CD14-positive monocyte (primary cell): ENCODE measurements at regions not wholly inside any gene's neighbourhood (a gene's known extent, or its start where the extent isn't known, plus 50 kb on each side); places are given as distances from the start of the nearest gene placed in this dataset.
A peak's percentile ranks its signal among the peaks of the same experiment; 100 is the strongest.

Source experiments
- DNase-seq, 3 donors: peaks; one replicate each; pipeline ENCODE4 v3.0.0-alpha.2; 2011 to 2022
- H2AFZ ChIP-seq: 2 replicates; pipeline ENCODE4 v1.6.0; 2012; ENCODE audit warnings: mild to moderate bottlenecking, low read depth, low read length, inconsistent platforms; ENCODE audit not compliant: insufficient read depth, poor library complexity, severe bottlenecking
- H3K27ac ChIP-seq, 2 donors: 1 replicate in 1 of 2; 2 replicates in 1 of 2; pipeline ENCODE4 v1.5.1; 2012 to 2013; ENCODE audit warnings: low read length in 2 of 2, control low read depth in 1 of 2, inconsistent platforms in 1 of 2, low read depth in 1 of 2, mild to moderate bottlenecking in 1 of 2
- H3K27me3 ChIP-seq, 2 donors: one replicate each; pipeline versions ENCODE4 v1.6.0 to v1.6.1; 2011 to 2013; ENCODE audit warnings: low read length in 2 of 2; ENCODE audit not compliant: control insufficient read depth in 2 of 2, insufficient read depth in 2 of 2
- H3K36me3 ChIP-seq, 2 donors: replicated peaks in 1 of 2; 1 replicate in 1 of 2; 2 replicates in 1 of 2; pipeline versions ENCODE4 v1.5.1 to v1.6.1; 2012 to 2013; ENCODE audit warnings: low read length in 2 of 2, control low read depth in 1 of 2, inconsistent platforms in 1 of 2, mild to moderate bottlenecking in 1 of 2; ENCODE audit not compliant: insufficient read depth in 2 of 2, control insufficient read depth in 1 of 2
- H3K4me1 ChIP-seq, 2 donors: 1 replicate in 1 of 2; 2 replicates in 1 of 2; pipeline versions ENCODE4 v1.5.1 to v1.6.1; 2012 to 2013; ENCODE audit warnings: low read length in 2 of 2, control low read depth in 1 of 2, inconsistent platforms in 1 of 2, mild to moderate bottlenecking in 1 of 2, moderate library complexity in 1 of 2; ENCODE audit not compliant: insufficient read depth in 2 of 2, control insufficient read depth in 1 of 2
- H3K4me2 ChIP-seq: replicated peaks from 2 replicates; pipeline ENCODE3; 2012; ENCODE audit warnings: low read length, moderate library complexity, mild to moderate bottlenecking; ENCODE audit not compliant: poor library complexity, severe bottlenecking; ENCODE audit errors: extremely low read depth
- H3K4me3 ChIP-seq, 3 experiments: fragments of 200-600 bp in 1 of 3; sonication (generic) in 1 of 3; replicated peaks in 1 of 3; 1 replicate in 2 of 3; 2 replicates in 1 of 3; pipeline ENCODE4 v1.5.1; 2011 to 2013; ENCODE audit warnings: low read length in 3 of 3, mild to moderate bottlenecking in 3 of 3, control low read depth in 2 of 3, low read depth in 2 of 3, inconsistent platforms in 1 of 3, moderate library complexity in 1 of 3
- H3K79me2 ChIP-seq: 2 replicates; pipeline ENCODE4 v1.6.0; 2012; ENCODE audit warnings: mild to moderate bottlenecking, control low read depth, inconsistent platforms, low read length, moderate library complexity; ENCODE audit not compliant: insufficient read depth
- H3K9ac ChIP-seq: 2 replicates; pipeline ENCODE4 v1.6.0; 2017; ENCODE audit warnings: low read length, mild to moderate bottlenecking; ENCODE audit not compliant: insufficient read depth, poor library complexity, severe bottlenecking
- H3K9me3 ChIP-seq, 2 donors: replicated peaks in 1 of 2; 1 replicate in 1 of 2; 2 replicates in 1 of 2; pipeline versions ENCODE4 v1.5.1 to v1.6.1; 2012 to 2013; ENCODE audit warnings: low read length in 2 of 2, control low read depth in 1 of 2; ENCODE audit not compliant: control insufficient read depth in 1 of 2, insufficient read depth in 1 of 2
- H4K20me1 ChIP-seq: 2 replicates; pipeline ENCODE4 v1.6.0; 2012; ENCODE audit warnings: mild to moderate bottlenecking, low read length, control low read depth, moderate library complexity; ENCODE audit not compliant: insufficient read depth
- H3K27ac Mint-ChIP-seq, 7 donors: one replicate each; pipeline ENCODE4 v1.8.0; 2020; ENCODE audit warnings: mild to moderate bottlenecking in 7 of 7, mixed read lengths in 7 of 7, moderate library complexity in 6 of 7, inconsistent platforms in 2 of 7
- H3K27me3 Mint-ChIP-seq, 3 donors: one replicate each; pipeline ENCODE4 v1.8.0; 2021 to 2022; ENCODE audit warnings: low read depth in 3 of 3, mild to moderate bottlenecking in 3 of 3, mixed read lengths in 3 of 3, moderate library complexity in 3 of 3, inconsistent platforms in 1 of 3
- H3K36me3 Mint-ChIP-seq, 2 donors: one replicate each; pipeline ENCODE4 v1.8.0; 2020; ENCODE audit warnings: mixed read lengths in 2 of 2, inconsistent platforms in 1 of 2, mild to moderate bottlenecking in 1 of 2
- H3K4me1 Mint-ChIP-seq: one replicate; pipeline ENCODE4 v1.8.0; 2020; ENCODE audit warnings: mild to moderate bottlenecking, mixed read lengths
- H3K4me3 Mint-ChIP-seq, 2 donors: one replicate each; pipeline ENCODE4 v1.8.0; 2020; ENCODE audit warnings: mild to moderate bottlenecking in 2 of 2, mixed read lengths in 2 of 2, moderate library complexity in 1 of 2
- H3K9me3 Mint-ChIP-seq, 7 donors: one replicate each; pipeline ENCODE4 v1.8.0; 2020 to 2022; ENCODE audit warnings: mixed read lengths in 7 of 7, mild to moderate bottlenecking in 6 of 7, moderate library complexity in 6 of 7, inconsistent platforms in 2 of 7
- CTCF ChIP-seq: fragments of 200-600 bp; IDR thresholded peaks from one replicate; pipeline ENCODE4 v1.8.0; 2022; ENCODE audit warnings: antibody characterized with exemption, mild to moderate bottlenecking
- WGBS: methylation state at CpG from one replicate; pipeline ENCODE4 v1.1.5; 2013; ENCODE audit warnings: missing lambda C conversion rate; ENCODE audit not compliant: insufficient coverage; 5-methylcytosine and 5-hydroxymethylcytosine counted together
- intact Hi-C, 2 donors: fragments of 100-400 bp; cut with micrococcal nuclease; formaldehyde crosslinking; loops; one replicate each; pipeline versions ENCODE4 v1.15.0 to v1.15.1; 2023

DNA sequence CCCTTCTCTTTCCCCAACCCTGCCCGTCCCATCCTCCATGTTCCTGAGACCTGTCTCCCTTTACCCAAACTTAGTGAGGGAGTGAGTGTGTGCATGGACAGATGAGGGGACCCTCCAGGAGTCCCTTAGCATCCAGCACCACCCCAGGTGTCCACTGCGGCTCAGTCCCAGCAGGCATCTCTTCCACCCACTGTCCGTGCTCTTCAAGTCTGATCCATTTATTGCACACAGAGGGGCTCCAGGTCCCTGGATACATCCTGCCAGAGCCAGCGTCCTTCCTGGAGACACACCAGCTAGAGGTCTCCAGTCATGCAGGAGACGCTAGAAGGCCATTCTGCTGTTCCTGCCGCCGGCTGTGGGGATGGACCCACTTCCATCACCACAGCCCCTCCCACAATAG is 239.2 kb downstream of the ADGRD1 start:
- H3K27ac Mint-ChIP-seq: peak overlapping the region in 1 of 7 donors; percentile 53
- peaks cover 0 to 4% (median 3%) of the 10 kb centered on the region in 3 donors for H3K27me3 Mint-ChIP-seq
- Histone ChIP-seq H3K9me3 (peaks cover 0 to 11% of the 10 kb centered on the region in 2 donors), H3K36me3 (no peaks in the 10 kb centered on the region), H3K4me2 (no peak overlapping the region), H3K9ac (no peak overlapping the region), H3K79me2 (no peaks in the 10 kb centered on the region), H3K4me1 (no peaks in the 10 kb centered on the region), H3K27me3 (no peaks in the 10 kb centered on the region), H2AFZ (no peak overlapping the region), H3K27ac (no peak overlapping the region), H3K4me3 (no peak overlapping the region), H4K20me1 (no peaks in the 10 kb centered on the region)
- no peaks in the 10 kb centered on the region for H3K4me1 Mint-ChIP-seq
- H3K9me3 Mint-ChIP-seq: peaks cover 4 to 15% (median 7%) of the 10 kb centered on the region in 7 donors
- WGBS: 86% methylated on average over 2 of the region's 7 CpGs
- no peaks in the 10 kb centered on the region for H3K36me3 Mint-ChIP-seq
- DNase-seq: no peak
- intact Hi-C loops: no loop called here
- no peak overlapping the region for H3K4me3 Mint-ChIP-seq
- no peak for TF ChIP-seq CTCF

- intact Hi-C loops: no loop called here
- Histone ChIP-seq H3K79me2 (no peaks in the 10 kb centered on the region), H3K27ac (no peak overlapping the region), H4K20me1 (no peaks in the 10 kb centered on the region), H3K4me1 (no peaks in the 10 kb centered on the region), H2AFZ (no peak overlapping the region), H3K36me3 (no peaks in the 10 kb centered on the region), H3K9ac (no peak overlapping the region), H3K4me3 (no peak overlapping the region), H3K4me2 (no peak overlapping the region), H3K27me3 (no peaks in the 10 kb centered on the region), H3K9me3 (no peaks in the 10 kb centered on the region)
- WGBS: 93% methylated on average over 5 of the region's 5 CpGs
- Mint-ChIP-seq H3K4me1 (no peaks in the 10 kb centered on the region), H3K27ac (no peak overlapping the region), H3K36me3 (no peaks in the 10 kb centered on the region), H3K9me3 (peaks cover 0 to 5% (median 3%) of the 10 kb centered on the region in 7 donors), H3K4me3 (no peak overlapping the region), H3K27me3 (peaks cover 0 to 4% (median 3%) of the 10 kb centered on the region in 3 donors)
- no peak for DNase-seq
- TF ChIP-seq CTCF: no peak
Measured at GRCh38 chr12:131194166-131194565, 240.5 kb downstream of the ADGRD1 start.
